Endothelial cell of umbilical vein (primary cell): ENCODE measurements at regions not wholly inside any gene's neighbourhood (a gene's known extent, or its start where the extent isn't known, plus 50 kb on each side); places are given as distances from the start of the nearest gene placed in this dataset.

Source experiments
- BruUV-seq: library from RNA; stranded (reverse); fragments of 400-500 nt; replicated peaks from 2 replicates; lab custom pipeline; 2021; lab: Mats Ljungman, UMichigan
- CTCF ChIA-PET: fragments of 300-600, 350-600 bp; sonication (Branson Sonifier 250); formaldehyde crosslinking; loops from one replicate; lab custom pipeline; 2021; ENCODE audit warnings: antibody characterized with exemption, inconsistent platforms; lab: Charles Lee
- POLR2A ChIA-PET: fragments of 300-600, 350-600 bp; sonication (Branson Sonifier 250); formaldehyde crosslinking; loops from one replicate; lab custom pipeline; 2021; ENCODE audit warnings: antibody characterized with exemption, inconsistent platforms; lab: Charles Lee
- DNase-seq: peaks from one replicate; pipeline ENCODE4 v3.0.0-alpha.2; 2011; ENCODE audit warnings: low read depth, low spot score
- FAIRE-seq: peaks from 2 replicates; lab custom pipeline; 2011; peaks lifted over from hg19 to GRCh38; lab: Jason Lieb, UNC
- H2AFZ ChIP-seq: 2 replicates; pipeline ENCODE4 v1.6.0; 2012; ENCODE audit warnings: low read depth, low read length, control low read depth, inconsistent platforms
- H3K27ac ChIP-seq: 2 replicates; pipeline ENCODE4 v1.5.1; 2011; ENCODE audit warnings: low read depth, mild to moderate bottlenecking, control low read depth, low read length, moderate library complexity; ENCODE audit not compliant: insufficient read depth
- H3K27me3 ChIP-seq, 2 experiments: 2 replicates each; pipeline versions ENCODE4 v1.6.0 to v1.6.1; 2011; ENCODE audit warnings: low read length in 2 of 2, mixed read lengths in 1 of 2; ENCODE audit not compliant: control insufficient read depth in 2 of 2, insufficient read depth in 2 of 2
- H3K36me3 ChIP-seq, 2 experiments: 2 replicates in 1 of 2; 3 replicates in 1 of 2; pipeline ENCODE4 v1.5.1; 2011; ENCODE audit warnings: low read length in 2 of 2, mild to moderate bottlenecking in 1 of 2, moderate library complexity in 1 of 2; ENCODE audit not compliant: control insufficient read depth in 2 of 2, insufficient read depth in 2 of 2; ENCODE audit errors: extremely low read depth in 1 of 2
- H3K4me1 ChIP-seq: 3 replicates; pipeline ENCODE4 v1.5.1; 2011; ENCODE audit warnings: mild to moderate bottlenecking, low read length; ENCODE audit not compliant: control insufficient read depth, insufficient read depth; ENCODE audit errors: extremely low read depth
- H3K4me2 ChIP-seq: 2 replicates; pipeline ENCODE4 v1.6.1; 2011; ENCODE audit warnings: low read length, control low read depth, mixed read lengths; ENCODE audit not compliant: insufficient read depth
- H3K4me3 ChIP-seq, 3 experiments: fragments of 200-600 bp in 1 of 3; sonication (generic), shearing (Covaris generic) in 1 of 3; replicated peaks in 1 of 3; 2 replicates each; pipeline ENCODE4 v1.5.1; 2011 to 2016; ENCODE audit warnings: control low read depth in 3 of 3, low read length in 3 of 3, mild to moderate bottlenecking in 2 of 3, inconsistent platforms in 1 of 3, low read depth in 1 of 3, moderate library complexity in 1 of 3; ENCODE audit not compliant: insufficient read depth in 1 of 3
- H3K79me2 ChIP-seq: 2 replicates; pipeline ENCODE4 v1.6.0; 2012; ENCODE audit warnings: low read length, inconsistent platforms; ENCODE audit not compliant: control insufficient read depth, insufficient read depth
- H3K9ac ChIP-seq: replicated peaks from 2 replicates; pipeline ENCODE3; 2011; ENCODE audit warnings: low read length, control low read depth; ENCODE audit not compliant: insufficient read depth; ENCODE audit errors: extremely low read depth
- H3K9me1 ChIP-seq: replicated peaks from 3 replicates; pipeline ENCODE4 v1.6.0; 2011; ENCODE audit warnings: mild to moderate bottlenecking, low read length; ENCODE audit not compliant: control insufficient read depth, insufficient read depth; ENCODE audit errors: extremely low read depth
- H3K9me3 ChIP-seq: replicated peaks from 2 replicates; pipeline ENCODE4 v1.5.1; 2012; ENCODE audit warnings: low read length, inconsistent platforms; ENCODE audit not compliant: control insufficient read depth, insufficient read depth
- H4K20me1 ChIP-seq: replicated peaks from 2 replicates; pipeline ENCODE3; 2011; ENCODE audit warnings: mild to moderate bottlenecking, low read length; ENCODE audit not compliant: control insufficient read depth, insufficient read depth; ENCODE audit errors: extremely low read depth
- EZH2 ChIP-seq: IDR thresholded peaks from 2 replicates; pipeline ENCODE4 v1.6.1; 2012; ENCODE audit warnings: borderline replicate concordance, low read depth, mild to moderate bottlenecking, moderate library complexity, low read length, inconsistent platforms; ENCODE audit not compliant: severe bottlenecking
- FOS ChIP-seq: IDR thresholded peaks from 2 replicates; pipeline ENCODE4 v1.6.1; 2011; ENCODE audit warnings: mild to moderate bottlenecking, low read length, moderate library complexity, borderline replicate concordance; ENCODE audit not compliant: insufficient read depth
- GATA2 ChIP-seq: IDR thresholded peaks from 2 replicates; pipeline ENCODE4 v1.7.0; 2011; ENCODE audit warnings: low read depth, mild to moderate bottlenecking, moderate library complexity, mixed read lengths, low read length; ENCODE audit not compliant: insufficient read length, insufficient read depth
- JUN ChIP-seq: IDR thresholded peaks from 2 replicates; pipeline ENCODE4 v1.6.1; 2011; ENCODE audit warnings: borderline replicate concordance, low read depth; ENCODE audit not compliant: insufficient read length, insufficient read depth
- MAX ChIP-seq: IDR thresholded peaks from 2 replicates; pipeline ENCODE4 v1.6.1; 2011; ENCODE audit not compliant: insufficient read depth, insufficient read length
- MYC ChIP-seq: IDR thresholded peaks from one replicate; pipeline ENCODE4 v1.6.1; 2011; ENCODE audit warnings: mild to moderate bottlenecking, low read depth, low read length
- POLR2A ChIP-seq: IDR thresholded peaks from 2 replicates; pipeline ENCODE4 v1.6.1; 2012; ENCODE audit warnings: low read depth, mild to moderate bottlenecking, control low read depth, low read length
- POLR2AphosphoS5 ChIP-seq: IDR thresholded peaks from 2 replicates; pipeline ENCODE4 v1.6.1; 2012; ENCODE audit warnings: low read depth, mild to moderate bottlenecking, control low read depth, low read length, moderate library complexity; ENCODE audit not compliant: insufficient read depth
- dilution Hi-C: fragments of 300-500 bp; cut with MboI; formaldehyde crosslinking; loops from one replicate; pipeline ENCODE4 v1.15.0; 2019; ENCODE audit warnings: low sequenced_read_pairs; ENCODE audit not compliant: extremely low pct_ligation_motif_present
- intact Hi-C: fragments of 100-400 bp; cut with micrococcal nuclease; formaldehyde crosslinking; loops from one replicate; pipeline ENCODE4 v1.10.0; 2022
- TF ChIP-seq, protein P1 (sequence below), 2 donors: IDR thresholded peaks; 1 replicate in 1 of 2; 2 replicates in 1 of 2; pipeline ENCODE4 v1.5.1; 2011; ENCODE audit warnings: low read length in 2 of 2, mild to moderate bottlenecking in 2 of 2, moderate library complexity in 2 of 2, control low read depth in 1 of 2, inconsistent platforms in 1 of 2, low read depth in 1 of 2; ENCODE audit not compliant: insufficient read depth in 1 of 2; ENCODE audit errors: extremely low read depth in 1 of 2

DNA sequence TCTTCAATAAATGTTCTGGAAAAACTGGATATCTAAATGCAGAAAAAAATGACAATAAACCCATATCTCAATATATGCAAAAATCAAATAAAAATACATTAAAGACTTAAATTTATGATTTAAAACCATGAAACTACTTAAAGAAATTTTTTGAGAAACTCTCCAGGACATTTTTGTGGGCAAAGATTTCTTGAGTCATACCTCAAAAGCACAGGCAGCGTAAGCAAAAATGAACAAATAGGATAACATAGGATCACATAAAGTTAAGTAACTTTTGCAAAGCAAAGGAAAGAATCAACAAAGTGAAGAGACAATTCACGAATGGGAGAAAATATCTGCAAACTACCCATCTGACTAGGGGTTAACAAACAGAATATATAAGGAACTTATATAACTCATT lies 1545.5 kb downstream of the SUCLG1 start:
- H3K27ac ChIP-seq = no peak overlapping the region
- FAIRE-seq = no peak
- H3K9ac ChIP-seq = no peak overlapping the region
- no peak for DNase-seq
- no peak overlapping the region for H3K4me2 ChIP-seq
- ChIA-PET CTCF (no interaction called here), POLR2A (no interaction called here)
- no peak for TF ChIP-seq GATA2
- TF ChIP-seq EZH2 = no peak
- no peak for TF ChIP-seq POLR2AphosphoS5
- TF ChIP-seq, protein P1, sequence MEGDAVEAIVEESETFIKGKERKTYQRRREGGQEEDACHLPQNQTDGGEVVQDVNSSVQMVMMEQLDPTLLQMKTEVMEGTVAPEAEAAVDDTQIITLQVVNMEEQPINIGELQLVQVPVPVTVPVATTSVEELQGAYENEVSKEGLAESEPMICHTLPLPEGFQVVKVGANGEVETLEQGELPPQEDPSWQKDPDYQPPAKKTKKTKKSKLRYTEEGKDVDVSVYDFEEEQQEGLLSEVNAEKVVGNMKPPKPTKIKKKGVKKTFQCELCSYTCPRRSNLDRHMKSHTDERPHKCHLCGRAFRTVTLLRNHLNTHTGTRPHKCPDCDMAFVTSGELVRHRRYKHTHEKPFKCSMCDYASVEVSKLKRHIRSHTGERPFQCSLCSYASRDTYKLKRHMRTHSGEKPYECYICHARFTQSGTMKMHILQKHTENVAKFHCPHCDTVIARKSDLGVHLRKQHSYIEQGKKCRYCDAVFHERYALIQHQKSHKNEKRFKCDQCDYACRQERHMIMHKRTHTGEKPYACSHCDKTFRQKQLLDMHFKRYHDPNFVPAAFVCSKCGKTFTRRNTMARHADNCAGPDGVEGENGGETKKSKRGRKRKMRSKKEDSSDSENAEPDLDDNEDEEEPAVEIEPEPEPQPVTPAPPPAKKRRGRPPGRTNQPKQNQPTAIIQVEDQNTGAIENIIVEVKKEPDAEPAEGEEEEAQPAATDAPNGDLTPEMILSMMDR (IDR thresholded peaks at IDR 0.05; ENCODE audit: extremely low read depth in 1 of 2, insufficient read depth in 1 of 2, low read depth in 1 of 2, low read length in 2 of 2) = no peak
- TF ChIP-seq FOS = no peak
- TF ChIP-seq MYC = no peak
- TF ChIP-seq MAX = no peak
- TF ChIP-seq JUN = no peak
- TF ChIP-seq POLR2A = no peak
- H3K9me3 ChIP-seq = no peaks in the 10 kb centered on the region
- H2AFZ ChIP-seq = no peak overlapping the region
- no peaks in the 10 kb centered on the region for H3K4me1 ChIP-seq
- BruUV-seq = no TSS peak
- H3K27me3 ChIP-seq = no peaks in the 10 kb centered on the region
- H3K9me1 ChIP-seq = no peaks in the 10 kb centered on the region
- H4K20me1 ChIP-seq = no peaks in the 10 kb centered on the region
- intact Hi-C loops (no loop called here), dilution Hi-C loops (no loop called here)
- H3K4me3 ChIP-seq = no peak overlapping the region
- no peaks in the 10 kb centered on the region for H3K79me2 ChIP-seq
- H3K36me3 ChIP-seq = no peaks in the 10 kb centered on the region
